Chondrocyte (in vitro differentiated cells): ENCODE measurements at regions not wholly inside any gene's neighbourhood (a gene's known extent, or its start where the extent isn't known, plus 50 kb on each side); places are given as distances from the start of the nearest gene placed in this dataset.

Experiments used
- DNase-seq: peaks from one replicate; pipeline ENCODE4 v3.0.0; 2021; ENCODE audit warnings: mixed read lengths, low spot score
- H3K27ac Mint-ChIP-seq: one replicate; pipeline ENCODE4 v1.8.0; 2021; ENCODE audit warnings: mild to moderate bottlenecking, moderate library complexity, mixed read lengths; ENCODE audit not compliant: unreplicated experiment
- H3K27me3 Mint-ChIP-seq: 2 replicates; pipeline ENCODE4 v1.8.0; 2021; ENCODE audit warnings: low read depth, mixed read lengths
- H3K36me3 Mint-ChIP-seq: 2 replicates; pipeline ENCODE4 v1.8.0; 2021; ENCODE audit warnings: low read depth, mixed read lengths
- H3K4me1 Mint-ChIP-seq: 2 replicates; pipeline ENCODE4 v1.8.0; 2021; ENCODE audit warnings: low read depth, mild to moderate bottlenecking, mixed read lengths
- H3K4me3 Mint-ChIP-seq: one replicate; pipeline ENCODE4 v1.8.0; 2021; ENCODE audit warnings: mild to moderate bottlenecking, moderate library complexity, mixed read lengths; ENCODE audit not compliant: unreplicated experiment
- H3K9me3 Mint-ChIP-seq: 2 replicates; pipeline ENCODE4 v1.8.0; 2021; ENCODE audit warnings: low read depth, mixed read lengths
- TF ChIP-seq, protein P1 (sequence below): fragments of 200-600 bp; sonication (generic); IDR thresholded peaks from 2 replicates; pipeline ENCODE4 v1.5.0; 2021; ENCODE audit warnings: antibody characterized with exemption, mild to moderate bottlenecking, moderate library complexity

GRCh38 chr21:28160378-28160777 lies 832.3 kb downstream of the LTN1 start:
- peaks cover 2% of the 10 kb centered on the region for H3K27me3 Mint-ChIP-seq
- peaks cover 12% of the 10 kb centered on the region for H3K9me3 Mint-ChIP-seq
- no peak for DNase-seq
- H3K4me1 Mint-ChIP-seq: no peaks in the 10 kb centered on the region
- TF ChIP-seq, protein P1, sequence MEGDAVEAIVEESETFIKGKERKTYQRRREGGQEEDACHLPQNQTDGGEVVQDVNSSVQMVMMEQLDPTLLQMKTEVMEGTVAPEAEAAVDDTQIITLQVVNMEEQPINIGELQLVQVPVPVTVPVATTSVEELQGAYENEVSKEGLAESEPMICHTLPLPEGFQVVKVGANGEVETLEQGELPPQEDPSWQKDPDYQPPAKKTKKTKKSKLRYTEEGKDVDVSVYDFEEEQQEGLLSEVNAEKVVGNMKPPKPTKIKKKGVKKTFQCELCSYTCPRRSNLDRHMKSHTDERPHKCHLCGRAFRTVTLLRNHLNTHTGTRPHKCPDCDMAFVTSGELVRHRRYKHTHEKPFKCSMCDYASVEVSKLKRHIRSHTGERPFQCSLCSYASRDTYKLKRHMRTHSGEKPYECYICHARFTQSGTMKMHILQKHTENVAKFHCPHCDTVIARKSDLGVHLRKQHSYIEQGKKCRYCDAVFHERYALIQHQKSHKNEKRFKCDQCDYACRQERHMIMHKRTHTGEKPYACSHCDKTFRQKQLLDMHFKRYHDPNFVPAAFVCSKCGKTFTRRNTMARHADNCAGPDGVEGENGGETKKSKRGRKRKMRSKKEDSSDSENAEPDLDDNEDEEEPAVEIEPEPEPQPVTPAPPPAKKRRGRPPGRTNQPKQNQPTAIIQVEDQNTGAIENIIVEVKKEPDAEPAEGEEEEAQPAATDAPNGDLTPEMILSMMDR: no peak
- H3K27ac Mint-ChIP-seq: no peak overlapping the region
- H3K4me3 Mint-ChIP-seq: no peak overlapping the region
- no peaks in the 10 kb centered on the region for H3K36me3 Mint-ChIP-seq

- Mint-ChIP-seq H3K27me3 (peaks cover 2% of the 10 kb centered on the region), H3K4me3 (no peak overlapping the region), H3K4me1 (no peaks in the 10 kb centered on the region), H3K36me3 (no peaks in the 10 kb centered on the region), H3K27ac (no peak overlapping the region), H3K9me3 (peaks cover 9% of the 10 kb centered on the region)
- TF ChIP-seq, protein P1: no peak
- no peak for DNase-seq
These were observed 833.3 kb downstream of the LTN1 start for GRCh38 chr21:28159396-28159795.

GRCh38 chr21:28156590-28156989 lies 836.1 kb downstream of the LTN1 start:
- Mint-ChIP-seq H3K4me3 (no peak overlapping the region), H3K36me3 (no peaks in the 10 kb centered on the region), H3K27me3 (peaks cover 2% of the 10 kb centered on the region), H3K9me3 (peaks cover 2% of the 10 kb centered on the region), H3K4me1 (no peaks in the 10 kb centered on the region), H3K27ac (no peak overlapping the region)
- no peak for DNase-seq
- TF ChIP-seq, protein P1: no peak

DNA sequence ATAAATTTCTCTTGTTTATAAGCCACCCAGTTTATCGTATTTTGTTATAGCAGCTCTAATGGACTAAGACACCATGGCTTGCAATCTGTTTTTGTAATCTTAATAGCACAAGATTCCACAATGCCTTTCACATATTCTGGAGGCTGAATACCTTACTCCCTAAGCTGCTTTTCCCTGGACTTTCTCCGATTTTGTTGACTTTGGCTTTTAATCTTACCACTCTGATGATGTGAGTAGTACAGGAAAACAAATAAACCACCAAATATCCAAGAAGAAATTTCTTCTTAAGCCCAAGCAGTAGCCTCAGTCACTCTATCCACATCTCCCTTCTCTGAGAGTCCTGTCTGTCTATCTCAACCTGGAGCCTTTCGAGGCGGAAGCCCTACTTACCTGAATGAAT lies 838.6 kb downstream of the LTN1 start:
- no peak overlapping the region for H3K27ac Mint-ChIP-seq
- peaks cover 2% of the 10 kb centered on the region for H3K9me3 Mint-ChIP-seq
- H3K4me3 Mint-ChIP-seq: no peak overlapping the region
- no peaks in the 10 kb centered on the region for H3K36me3 Mint-ChIP-seq
- no peak for DNase-seq
- H3K4me1 Mint-ChIP-seq: no peaks in the 10 kb centered on the region
- peaks cover 2% of the 10 kb centered on the region for H3K27me3 Mint-ChIP-seq
- TF ChIP-seq, protein P1: no peak

GRCh38 chr21:28152732-28153131 lies 839.9 kb downstream of the LTN1 start:
- no peak overlapping the region for H3K4me3 Mint-ChIP-seq
- H3K4me1 Mint-ChIP-seq: no peaks in the 10 kb centered on the region
- H3K27ac Mint-ChIP-seq: no peak overlapping the region

More at GRCh38 chr21:28152732-28153131, 839.9 kb downstream of the LTN1 start:
- no peak for DNase-seq
- Mint-ChIP-seq H3K36me3 (no peaks in the 10 kb centered on the region), H3K27me3 (peaks cover 2% of the 10 kb centered on the region), H3K9me3 (no peaks in the 10 kb centered on the region)
- TF ChIP-seq, protein P1: no peak
